ENCODE measurements at regions not wholly inside any gene's neighbourhood (a gene's known extent, or its start where the extent isn't known, plus 50 kb on each side); places are given as distances from the start of the nearest gene placed in this dataset.

- TF ChIP-seq POLR2AphosphoS5 (IDR thresholded peaks at IDR 0.05) = no peak
- TF ChIP-seq, protein P1, sequence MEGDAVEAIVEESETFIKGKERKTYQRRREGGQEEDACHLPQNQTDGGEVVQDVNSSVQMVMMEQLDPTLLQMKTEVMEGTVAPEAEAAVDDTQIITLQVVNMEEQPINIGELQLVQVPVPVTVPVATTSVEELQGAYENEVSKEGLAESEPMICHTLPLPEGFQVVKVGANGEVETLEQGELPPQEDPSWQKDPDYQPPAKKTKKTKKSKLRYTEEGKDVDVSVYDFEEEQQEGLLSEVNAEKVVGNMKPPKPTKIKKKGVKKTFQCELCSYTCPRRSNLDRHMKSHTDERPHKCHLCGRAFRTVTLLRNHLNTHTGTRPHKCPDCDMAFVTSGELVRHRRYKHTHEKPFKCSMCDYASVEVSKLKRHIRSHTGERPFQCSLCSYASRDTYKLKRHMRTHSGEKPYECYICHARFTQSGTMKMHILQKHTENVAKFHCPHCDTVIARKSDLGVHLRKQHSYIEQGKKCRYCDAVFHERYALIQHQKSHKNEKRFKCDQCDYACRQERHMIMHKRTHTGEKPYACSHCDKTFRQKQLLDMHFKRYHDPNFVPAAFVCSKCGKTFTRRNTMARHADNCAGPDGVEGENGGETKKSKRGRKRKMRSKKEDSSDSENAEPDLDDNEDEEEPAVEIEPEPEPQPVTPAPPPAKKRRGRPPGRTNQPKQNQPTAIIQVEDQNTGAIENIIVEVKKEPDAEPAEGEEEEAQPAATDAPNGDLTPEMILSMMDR (IDR thresholded peaks at IDR 0.05) = no peak
Measured at GRCh38 chr13:78105656-78106055, 187.0 kb upstream of the EDNRB start.
